ENCODE measurements at regions not wholly inside any gene's neighbourhood (a gene's known extent, or its start where the extent isn't known, plus 50 kb on each side); places are given as distances from the start of the nearest gene placed in this dataset.

DNA sequence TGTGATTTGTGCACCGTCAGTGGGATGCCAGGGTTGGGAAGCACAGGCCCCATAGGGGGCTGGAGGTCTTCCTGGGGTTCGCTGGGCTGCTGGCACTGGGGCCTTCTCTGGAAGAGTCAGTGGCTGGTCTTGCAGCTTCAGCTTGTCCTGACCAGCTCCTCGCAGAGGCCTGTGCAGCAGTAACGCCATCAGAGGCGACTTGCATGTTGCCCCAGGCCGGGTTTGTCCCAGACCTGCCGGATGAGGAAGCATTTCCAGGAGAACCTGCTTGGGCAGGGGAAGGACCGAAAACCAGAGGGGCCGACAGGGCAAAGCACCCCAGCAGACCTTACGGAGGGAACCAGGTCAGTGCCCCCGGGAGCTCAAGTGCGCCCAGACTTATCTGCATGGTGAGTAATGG lies 54.7 kb upstream of the IRX2 start:
- Histone ChIP-seq H4K8ac (ENCODE audit: extremely low read depth, insufficient read depth, low read length) (peak overlapping the region; percentile 35; the same call in 1 of the 2 replicates), H3K36me3 (ENCODE audit: control insufficient read depth in 2 of 4, insufficient read depth in 4 of 4, low read length in 3 of 4) (no peaks in the 10 kb centered on the region), H2BK12ac (ENCODE audit: low read depth, low read length) (no peak overlapping the region), H4K91ac (replicated peaks; ENCODE audit: insufficient read length, low read length) (no peak overlapping the region), H3K4ac (replicated peaks; ENCODE audit: insufficient read length, low read depth, low read length) (no peak overlapping the region), H3K27me3 (replicated peaks in 1 of 4; ENCODE audit: control insufficient read depth in 3 of 4, extremely low read depth in 1 of 4, insufficient read depth in 3 of 4, low read length in 3 of 4) (no peaks in the 10 kb centered on the region), H4K20me1 (replicated peaks in 1 of 2; ENCODE audit: control insufficient read depth in 1 of 2, insufficient read depth in 2 of 2, low read length in 2 of 2) (no peaks in the 10 kb centered on the region), H2BK5ac (ENCODE audit: low read depth, low read length) (no peak overlapping the region), H4K5ac (ENCODE audit: insufficient read length, low read depth, low read length) (no peak overlapping the region), H3K14ac (ENCODE audit: insufficient read length) (no peak overlapping the region), H3K9me3 (ENCODE audit: insufficient read depth in 2 of 2, low read depth in 1 of 2, low read length in 1 of 2) (no peaks in the 10 kb centered on the region), H3K27ac (ENCODE audit: low read depth, low read length) (no peak overlapping the region), H2AFZ (ENCODE audit: low read length) (no peak overlapping the region), H3K23ac (ENCODE audit: insufficient read length) (no peak overlapping the region), H2AK5ac (ENCODE audit: low read depth, low read length) (no peak overlapping the region), H3K4me1 (replicated peaks in 1 of 4; ENCODE audit: control insufficient read depth in 3 of 4, insufficient read depth in 4 of 4, low read length in 3 of 4) (no peaks in the 10 kb centered on the region), H3K18ac (ENCODE audit: extremely low read depth, low read length) (no peak overlapping the region), H3K79me2 (ENCODE audit: control insufficient read depth in 1 of 2, insufficient read depth in 2 of 2, low read length in 2 of 2) (no peaks in the 10 kb centered on the region), H3K4me3 (ENCODE audit: extremely low read depth in 1 of 4, insufficient read depth in 2 of 4, low read depth in 3 of 4, low read length in 4 of 4) (no peak overlapping the region), H3K79me1 (ENCODE audit: low read depth, low read length) (no peaks in the 10 kb centered on the region), H3K4me2 (ENCODE audit: insufficient read depth in 1 of 2, low read depth in 2 of 2, low read length in 2 of 2) (no peak overlapping the region), H2BK20ac (ENCODE audit: low read length) (no peak overlapping the region), H2BK15ac (ENCODE audit: low read length) (no peak overlapping the region), H3K56ac (replicated peaks; ENCODE audit: insufficient read length, low read depth, low read length) (no peak overlapping the region), H2BK120ac (replicated peaks; ENCODE audit: low read depth, low read length) (no peak overlapping the region), H3K9ac (replicated peaks in 1 of 4; ENCODE audit: extremely low read depth in 1 of 4, low read depth in 3 of 4, low read length in 3 of 4) (no peak overlapping the region), H3K23me2 (ENCODE audit: low read depth, low read length) (no peaks in the 10 kb centered on the region)
- ChIA-PET POLR2A (ENCODE audit: partially characterized antibody) (interaction anchor here (2.1 kb wide), 1 partner anchor 55 kb away, joined by 10 read pairs; the partner anchor contains the start of gene IRX2), CTCF (ENCODE audit: partially characterized antibody) (interaction anchor here (1.1 to 3.9 kb wide), 11 partner anchors 10 to 737 kb away, joined by 3 to 17 read pairs (median 4); no protein-coding TSS in a partner anchor)
- DNase-seq (ENCODE audit: low read depth in 1 of 2, low spot score in 2 of 2) (no peak), FAIRE-seq (no peak)
- WGBS, 2 experiments (ENCODE audit: extremely low coverage in 1 of 2, insufficient coverage in 1 of 2, insufficient read length in 1 of 2, insufficient replicate concordance in 2 of 2, low coverage in 1 of 2, low lambda C conversion rate in 2 of 2, missing lambda C conversion rate in 1 of 2): 72% methylated on average over 12 of the region's 12 CpGs; no CpG with 5 or more reads in 1 of the 2 experiments
- no peak for TF ChIP-seq RXRA (IDR thresholded peaks at IDR 0.05; ENCODE audit: insufficient read depth, low read depth, low read length)
- TF ChIP-seq FOSL1 (IDR thresholded peaks at IDR 0.05; ENCODE audit: insufficient read depth, low read depth, low read length): no peak
- no peak for TF ChIP-seq ATF2 (IDR thresholded peaks at IDR 0.05; ENCODE audit: low read length)
- TF ChIP-seq CBX8 (IDR thresholded peaks at IDR 0.05; ENCODE audit: borderline replicate concordance, low read depth, low read length): no peak
- no peak for TF ChIP-seq NRF1 (IDR thresholded peaks at IDR 0.05; ENCODE audit: low read depth, low read length)
- no peak for TF ChIP-seq CHD1 (IDR thresholded peaks at IDR 0.05; ENCODE audit: low read depth, low read length)
- no peak for TF ChIP-seq CREB1 (IDR thresholded peaks at IDR 0.05)
- no peak for TF ChIP-seq ZNF274 (IDR thresholded peaks at IDR 0.05; ENCODE audit: borderline replicate concordance, extremely low read depth, low read length)
- no peak for TF ChIP-seq SP4 (IDR thresholded peaks at IDR 0.05; ENCODE audit: low read length)
- no peak for TF ChIP-seq GTF2F1 (IDR thresholded peaks at IDR 0.05; ENCODE audit: borderline replicate concordance, low read depth, low read length)
- no peak for TF ChIP-seq JUND (IDR thresholded peaks at IDR 0.05; ENCODE audit: low read length)
- TF ChIP-seq, protein P1, sequence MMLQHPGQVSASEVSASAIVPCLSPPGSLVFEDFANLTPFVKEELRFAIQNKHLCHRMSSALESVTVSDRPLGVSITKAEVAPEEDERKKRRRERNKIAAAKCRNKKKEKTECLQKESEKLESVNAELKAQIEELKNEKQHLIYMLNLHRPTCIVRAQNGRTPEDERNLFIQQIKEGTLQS (IDR thresholded peaks at IDR 0.05; ENCODE audit: insufficient read depth, low read depth, low read length): no peak
